Activated naive CD8-positive, alpha-beta T cell treated with anti-CD3 and anti-CD28 coated beads, Interleukin-2, amount 10 ng/mL, durations not matched to agents 7 days and 5 days (primary cell): ENCODE measurements at regions not wholly inside any gene's neighbourhood (a gene's known extent, or its start where the extent isn't known, plus 50 kb on each side); places are given as distances from the start of the nearest gene placed in this dataset.
"Not testable (repeated sequence)": the region's sequence is repeated elsewhere in the genome, so short reads cannot be mapped to it uniquely, and the experiment has no call there.

ENCODE experiments used
- ATAC-seq: fragments of 150-1000 bp; cut with Tn5 transposase; one replicate; pipeline ENCODE4 v1.10.0; 2021; ENCODE audit warnings: low read depth, moderate library complexity
- POLR2A ChIA-PET: fragments of 350-600 bp; sonication (Branson Sonifier 250); formaldehyde crosslinking; loops from one replicate; lab custom pipeline; 2021; ENCODE audit warnings: antibody characterized with exemption; lab: Charles Lee
- DNase-seq: peaks from one replicate; pipeline ENCODE4 v3.0.0; 2021
- H3K27ac Mint-ChIP-seq: one replicate; pipeline ENCODE4 v1.8.0; 2022; ENCODE audit warnings: mild to moderate bottlenecking, mixed read lengths
- H3K27me3 Mint-ChIP-seq: one replicate; pipeline ENCODE4 v1.8.0; 2022; ENCODE audit warnings: mild to moderate bottlenecking, moderate library complexity, mixed read lengths
- H3K36me3 Mint-ChIP-seq: one replicate; pipeline ENCODE4 v1.8.0; 2021; ENCODE audit warnings: mild to moderate bottlenecking, mixed read lengths
- H3K4me1 Mint-ChIP-seq: one replicate; pipeline ENCODE4 v1.8.0; 2021; ENCODE audit warnings: mixed read lengths
- H3K4me3 Mint-ChIP-seq: one replicate; pipeline ENCODE4 v1.8.0; 2022; ENCODE audit warnings: mild to moderate bottlenecking, moderate library complexity, mixed read lengths
- H3K9me3 Mint-ChIP-seq: one replicate; pipeline ENCODE4 v1.8.0; 2021; ENCODE audit warnings: mixed read lengths

- POLR2A ChIA-PET, result no interaction called here
- Mint-ChIP-seq H3K9me3 (peaks cover 6% of the 10 kb centered on the region), H3K4me1 (no peaks in the 10 kb centered on the region), H3K36me3 (no peaks in the 10 kb centered on the region), H3K4me3 (no peak overlapping the region), H3K27ac (no peak overlapping the region), H3K27me3 (no peaks in the 10 kb centered on the region)
- ATAC-seq, result no peak
- no peak for DNase-seq
Observed at GRCh38 chr10:64329510-64329909, 808.3 kb downstream of the REEP3 start.

GRCh38 chr10:64332551-64332950, 811.4 kb downstream of the REEP3 start:
- H3K9me3 Mint-ChIP-seq, result no peaks in the 10 kb centered on the region
- DNase-seq, result no peak
- H3K4me3 Mint-ChIP-seq, result no peak overlapping the region
- no peaks in the 10 kb centered on the region for H3K27me3 Mint-ChIP-seq
- no peak for ATAC-seq
- no peaks in the 10 kb centered on the region for H3K4me1 Mint-ChIP-seq
- no peak overlapping the region for H3K27ac Mint-ChIP-seq
- H3K36me3 Mint-ChIP-seq, result no peaks in the 10 kb centered on the region
- POLR2A ChIA-PET, result no interaction called here

GRCh38 chr10:64334084-64334483, 812.9 kb downstream of the REEP3 start:
- Mint-ChIP-seq H3K4me1 (no peaks in the 10 kb centered on the region), H3K9me3 (no peaks in the 10 kb centered on the region), H3K27me3 (no peaks in the 10 kb centered on the region), H3K27ac (no peak overlapping the region), H3K36me3 (no peaks in the 10 kb centered on the region), H3K4me3 (no peak overlapping the region)
- no peak for ATAC-seq
- DNase-seq, result no peak
- POLR2A ChIA-PET, result no interaction called here

DNA sequence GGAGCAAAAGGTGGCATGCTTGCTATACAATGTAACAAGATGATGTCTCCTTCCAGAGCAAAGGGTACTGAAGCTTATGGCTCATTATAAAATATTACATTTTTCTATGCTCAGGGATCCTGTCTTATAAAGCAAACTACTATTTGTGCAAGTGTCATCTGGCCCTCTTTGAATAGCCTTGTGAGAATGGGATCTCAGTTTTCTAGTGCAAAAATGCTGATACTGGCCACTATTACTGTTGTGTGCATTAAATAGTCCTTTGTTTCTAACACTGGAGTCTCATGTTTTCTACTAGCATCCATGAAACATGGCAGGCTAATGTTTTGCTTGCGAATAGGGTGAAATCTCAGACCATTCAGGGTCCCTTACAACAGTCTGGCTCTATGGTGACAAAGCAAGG, 823.0 kb downstream of the REEP3 start:
- Mint-ChIP-seq H3K9me3 (peaks cover 2% of the 10 kb centered on the region), H3K4me3 (no peak overlapping the region), H3K4me1 (no peaks in the 10 kb centered on the region), H3K36me3 (no peaks in the 10 kb centered on the region), H3K27ac (no peak overlapping the region), H3K27me3 (no peaks in the 10 kb centered on the region)
- no peak for DNase-seq
- POLR2A ChIA-PET, result no interaction called here
- no peak for ATAC-seq

DNA sequence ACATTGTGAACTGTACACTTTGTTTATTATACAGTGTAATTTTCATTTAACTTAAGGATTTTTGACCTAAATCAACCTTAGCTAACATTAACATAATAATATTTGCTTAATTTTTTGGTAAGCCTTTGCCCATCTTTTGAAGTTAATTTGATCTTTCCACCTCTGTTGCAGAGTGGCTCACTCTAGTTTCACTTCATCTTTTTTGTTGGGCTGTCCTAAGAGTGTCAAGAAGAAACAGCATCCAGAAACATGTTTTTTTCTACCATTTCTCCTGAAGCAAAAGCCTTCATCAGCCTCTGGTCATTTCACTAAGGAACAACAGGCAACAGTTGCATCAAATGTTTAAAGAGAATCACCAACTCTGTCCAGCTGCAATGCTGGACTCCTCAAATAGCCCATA, 824.7 kb downstream of the REEP3 start:
- Mint-ChIP-seq H3K4me3 (no peak overlapping the region), H3K9me3 (peaks cover 2% of the 10 kb centered on the region), H3K27me3 (no peaks in the 10 kb centered on the region), H3K27ac (no peak overlapping the region), H3K4me1 (no peaks in the 10 kb centered on the region), H3K36me3 (no peaks in the 10 kb centered on the region)
- DNase-seq (no peak), ATAC-seq (no peak)
- POLR2A ChIA-PET, result no interaction called here

- H3K9me3 Mint-ChIP-seq, result peaks cover under 1% of the 10 kb centered on the region
- H3K4me3 Mint-ChIP-seq, result no peak overlapping the region
- POLR2A ChIA-PET, result no interaction called here
- no peak for DNase-seq
- ATAC-seq, result no peak
- H3K36me3 Mint-ChIP-seq, result no peaks in the 10 kb centered on the region
- H3K27me3 Mint-ChIP-seq, result no peaks in the 10 kb centered on the region
- no peaks in the 10 kb centered on the region for H3K4me1 Mint-ChIP-seq
- no peak overlapping the region for H3K27ac Mint-ChIP-seq
Observed at GRCh38 chr10:64346389-64346788, 825.2 kb downstream of the REEP3 start.

DNA sequence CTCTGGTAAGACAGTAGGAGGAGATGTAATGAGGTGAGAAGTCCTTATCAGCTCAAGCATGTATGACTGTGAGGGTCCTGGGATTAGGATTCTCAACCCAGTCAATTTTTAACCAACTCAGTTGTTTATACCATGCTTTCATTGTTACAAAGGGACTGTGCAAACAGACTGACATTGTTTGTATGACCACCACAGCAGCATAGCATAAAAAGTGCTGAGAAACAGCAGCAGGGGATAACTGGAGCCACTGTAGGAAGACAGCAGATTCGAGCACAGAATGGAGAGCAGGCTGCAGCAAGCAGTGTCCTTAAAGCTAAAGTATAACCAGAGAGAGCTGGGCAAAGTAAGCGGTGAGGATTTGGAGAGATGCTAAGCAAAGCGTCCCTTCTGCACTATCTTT, 829.5 kb downstream of the REEP3 start:
- no peak overlapping the region for H3K4me3 Mint-ChIP-seq
- no peak for ATAC-seq
- no peak overlapping the region for H3K27ac Mint-ChIP-seq
- POLR2A ChIA-PET, result no interaction called here
- H3K4me1 Mint-ChIP-seq, result no peaks in the 10 kb centered on the region
- no peaks in the 10 kb centered on the region for H3K36me3 Mint-ChIP-seq
- no peaks in the 10 kb centered on the region for H3K27me3 Mint-ChIP-seq
- H3K9me3 Mint-ChIP-seq, result no peaks in the 10 kb centered on the region
- DNase-seq, result no peak

GRCh38 chr10:64358907-64359306, 837.7 kb downstream of the REEP3 start:
- no peak for ATAC-seq
- Mint-ChIP-seq H3K27me3 (no peaks in the 10 kb centered on the region), H3K4me3 (no peak overlapping the region), H3K9me3 (no peaks in the 10 kb centered on the region), H3K4me1 (no peaks in the 10 kb centered on the region), H3K27ac (no peak overlapping the region), H3K36me3 (no peaks in the 10 kb centered on the region)
- DNase-seq, result no peak
- POLR2A ChIA-PET, result no interaction called here

- not testable (repeated sequence) for H3K27me3 Mint-ChIP-seq
Observed at GRCh38 chr10:64360240-64360639, 839.0 kb downstream of the REEP3 start.

DNA sequence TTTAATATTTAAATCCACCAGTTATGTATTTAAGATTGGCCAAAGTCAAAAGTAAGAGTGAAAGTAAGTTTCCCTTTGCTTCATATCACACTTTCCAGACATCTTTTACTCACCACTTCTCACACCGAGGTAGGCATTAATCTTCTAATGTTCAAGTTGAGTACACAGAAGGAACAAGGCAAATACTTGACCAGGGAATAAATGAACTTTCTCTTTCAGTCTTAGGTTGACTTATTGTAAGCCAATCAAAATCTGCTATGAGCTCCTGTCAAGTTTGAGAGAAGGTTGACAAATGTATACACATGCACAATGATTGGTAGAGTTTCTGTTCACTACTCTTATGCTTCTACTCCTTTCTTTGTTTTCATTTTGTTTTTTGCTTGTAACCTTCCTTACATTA, 842.5 kb downstream of the REEP3 start:
- H3K9me3 Mint-ChIP-seq, result no peaks in the 10 kb centered on the region
- H3K4me3 Mint-ChIP-seq, result no peak overlapping the region
- H3K27me3 Mint-ChIP-seq, result no peaks in the 10 kb centered on the region
- DNase-seq (no peak), ATAC-seq (no peak)
- no peaks in the 10 kb centered on the region for H3K4me1 Mint-ChIP-seq
- POLR2A ChIA-PET, result no interaction called here
- H3K36me3 Mint-ChIP-seq, result no peaks in the 10 kb centered on the region
- H3K27ac Mint-ChIP-seq, result no peak overlapping the region

More at GRCh38 chr10:64360240-64360639, 839.0 kb downstream of the REEP3 start:
- ATAC-seq, H3K36me3 Mint-ChIP-seq, DNase-seq, H3K27ac Mint-ChIP-seq, POLR2A ChIA-PET, H3K9me3 Mint-ChIP-seq, H3K4me1 Mint-ChIP-seq, H3K4me3 Mint-ChIP-seq: not testable (repeated sequence)

GRCh38 chr10:64365663-64366062, 844.5 kb downstream of the REEP3 start:
- H3K36me3 Mint-ChIP-seq, result no peaks in the 10 kb centered on the region
- H3K9me3 Mint-ChIP-seq, result no peaks in the 10 kb centered on the region
- POLR2A ChIA-PET, result no interaction called here
- H3K4me3 Mint-ChIP-seq, result no peak overlapping the region
- no peak overlapping the region for H3K27ac Mint-ChIP-seq
- no peaks in the 10 kb centered on the region for H3K27me3 Mint-ChIP-seq
- ATAC-seq, result no peak
- no peak for DNase-seq
- no peaks in the 10 kb centered on the region for H3K4me1 Mint-ChIP-seq

DNA sequence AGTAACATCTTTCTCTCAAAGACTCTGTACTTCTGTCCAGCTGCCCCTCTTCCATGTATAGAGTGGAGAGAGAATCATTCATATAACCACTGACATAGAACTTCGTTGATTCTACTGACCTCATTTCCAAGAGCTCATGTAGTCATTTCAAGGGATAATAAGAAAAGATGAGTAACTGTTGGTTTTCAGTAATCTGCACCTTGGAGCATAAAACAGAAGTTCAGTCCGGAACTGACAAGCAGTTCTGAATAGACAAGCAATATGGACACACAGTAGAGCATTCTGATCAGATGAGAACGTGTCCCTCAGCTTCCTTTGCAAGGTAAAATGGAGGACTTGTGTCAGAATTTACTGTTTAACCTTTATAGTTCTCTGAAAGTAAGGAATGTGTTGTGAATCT, 847.1 kb downstream of the REEP3 start:
- Mint-ChIP-seq H3K27me3 (no peaks in the 10 kb centered on the region), H3K27ac (no peak overlapping the region), H3K9me3 (no peaks in the 10 kb centered on the region), H3K4me3 (no peak overlapping the region), H3K4me1 (no peaks in the 10 kb centered on the region), H3K36me3 (no peaks in the 10 kb centered on the region)
- DNase-seq, result no peak
- no peak for ATAC-seq
- POLR2A ChIA-PET, result no interaction called here

DNA sequence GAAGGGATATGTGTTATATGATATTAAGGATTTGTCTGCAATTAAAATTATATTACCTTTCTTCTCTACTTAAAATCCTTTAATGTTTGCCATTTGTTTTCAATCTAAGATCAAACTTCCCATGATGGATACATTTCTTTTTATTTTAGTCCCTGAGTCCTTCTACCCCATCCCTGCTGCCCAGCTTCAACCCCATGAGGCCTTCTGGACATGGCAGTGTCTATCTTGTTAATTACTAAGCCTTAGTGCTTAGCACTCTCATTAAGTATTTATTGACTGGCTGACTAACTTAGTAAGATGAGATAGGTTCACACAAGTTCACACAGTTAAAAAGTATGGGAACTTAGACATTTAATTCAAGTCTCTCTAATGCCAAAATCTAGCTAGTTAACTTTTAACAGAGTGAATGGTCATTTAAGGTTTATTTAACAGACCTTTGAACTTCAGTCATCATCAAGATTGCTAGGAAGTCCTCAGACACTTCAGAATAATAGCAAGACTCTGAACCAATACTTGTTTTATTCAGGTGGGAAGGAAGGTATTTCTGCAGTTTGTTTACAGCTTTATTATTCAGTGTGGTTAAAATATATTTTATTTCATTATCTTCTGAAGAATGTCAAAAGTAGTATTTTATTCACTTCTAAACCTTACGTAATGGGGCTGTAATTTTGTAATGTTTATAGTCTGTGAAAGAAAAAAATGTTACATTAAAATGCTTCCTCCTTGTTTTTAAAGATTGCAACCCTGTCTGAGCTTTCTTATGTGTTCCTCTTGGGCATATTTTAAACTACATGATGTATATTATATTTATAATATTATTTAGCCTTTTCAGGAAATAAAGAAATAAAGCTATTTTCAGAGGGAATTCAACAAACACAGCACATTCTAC, 848.9 kb downstream of the REEP3 start:
- Mint-ChIP-seq H3K4me3 (no peak overlapping the region), H3K27ac (no peak overlapping the region), H3K9me3 (no peaks in the 10 kb centered on the region), H3K27me3 (no peaks in the 10 kb centered on the region), H3K36me3 (no peaks in the 10 kb centered on the region), H3K4me1 (no peaks in the 10 kb centered on the region)
- ATAC-seq, result no peak
- DNase-seq, result no peak
- POLR2A ChIA-PET, result no interaction called here

- Mint-ChIP-seq H3K27ac (no peak overlapping the region), H3K9me3 (no peaks in the 10 kb centered on the region), H3K36me3 (no peaks in the 10 kb centered on the region), H3K4me3 (no peak overlapping the region), H3K4me1 (no peaks in the 10 kb centered on the region), H3K27me3 (no peaks in the 10 kb centered on the region)
- DNase-seq (no peak), ATAC-seq (no peak)
- POLR2A ChIA-PET, result no interaction called here
Observed at GRCh38 chr10:64374346-64374745, 853.1 kb downstream of the REEP3 start.
